WTC11 (cell line): ENCODE measurements at regions not wholly inside any gene's neighbourhood (a gene's known extent, or its start where the extent isn't known, plus 50 kb on each side); places are given as distances from the start of the nearest gene placed in this dataset.

Experiments used
- ATF2 ChIP-seq: sonication (generic); formaldehyde crosslinking; IDR thresholded peaks from 2 replicates; pipeline ENCODE4 v1.8.1; 2022; ENCODE audit warnings: low read depth, missing genetic modification reagents, borderline replicate concordance
- CTCF ChIP-seq: fragments of 200-600 bp; IDR thresholded peaks from 2 replicates; pipeline ENCODE4 v1.8.0; 2022; ENCODE audit warnings: antibody characterized with exemption
- ESRRA ChIP-seq: sonication (generic); formaldehyde crosslinking; IDR thresholded peaks from 2 replicates; pipeline ENCODE4 v1.8.1; 2022; ENCODE audit warnings: mild to moderate bottlenecking, missing genetic modification reagents, borderline replicate concordance
- GABPB1 ChIP-seq: sonication (generic); formaldehyde crosslinking; IDR thresholded peaks from 2 replicates; pipeline ENCODE4 v1.8.1; 2023; ENCODE audit warnings: mild to moderate bottlenecking, missing genetic modification reagents
- IRF2 ChIP-seq: sonication (generic); formaldehyde crosslinking; IDR thresholded peaks from 2 replicates; pipeline ENCODE4 v1.8.0; 2022; ENCODE audit warnings: low read depth, missing genetic modification reagents, borderline replicate concordance
- MAX ChIP-seq: sonication (generic); formaldehyde crosslinking; IDR thresholded peaks from 2 replicates; pipeline ENCODE4 v1.8.0; 2022; ENCODE audit warnings: mild to moderate bottlenecking, missing genetic modification reagents
- MLX ChIP-seq: sonication (generic); formaldehyde crosslinking; IDR thresholded peaks from 2 replicates; pipeline ENCODE4 v1.8.1; 2023; ENCODE audit warnings: mild to moderate bottlenecking, missing genetic modification reagents, moderate library complexity
- NFYB ChIP-seq: sonication (generic); formaldehyde crosslinking; conservative IDR thresholded peaks from 2 replicates; pipeline ENCODE4 v1.8.0; 2022; ENCODE audit warnings: low read depth, missing genetic modification reagents
- SMAD3 ChIP-seq: sonication (generic); formaldehyde crosslinking; IDR thresholded peaks from 2 replicates; pipeline ENCODE4 v1.8.0; 2022; ENCODE audit warnings: missing genetic modification reagents, mild to moderate bottlenecking, borderline replicate concordance

GRCh38 chr4:44848466-44848865 lies 122.1 kb upstream of the GNPDA2 start:
- TF ChIP-seq NFYB (CRISPR knock-in tag) (no peak), MAX (CRISPR knock-in tag) (no peak), CTCF (no peak), SMAD3 (CRISPR knock-in tag) (no peak), MLX (CRISPR knock-in tag) (no peak), GABPB1 (CRISPR knock-in tag) (no peak), ATF2 (CRISPR knock-in tag) (no peak), IRF2 (CRISPR knock-in tag) (no peak), ESRRA (CRISPR knock-in tag) (no peak)
